ENCODE measurements at regions not wholly inside any gene's neighbourhood (a gene's known extent, or its start where the extent isn't known, plus 50 kb on each side); places are given as distances from the start of the nearest gene placed in this dataset.

GRCh38 chr7:56174875-56175760 is 58.9 kb upstream of the NUPR2 start:
- Histone ChIP-seq H3K27me3 (ENCODE audit: control insufficient read depth in 2 of 2, insufficient read depth in 2 of 2, low read length in 2 of 2) (no peaks in the 10 kb centered on the region), H3K4me3 (replicated peaks in 1 of 3; ENCODE audit: insufficient read depth in 1 of 3, low read depth in 1 of 3, low read length in 3 of 3) (no peak overlapping the region), H3K9me1 (replicated peaks; ENCODE audit: control insufficient read depth, extremely low read depth, insufficient read depth, low read length) (no peaks in the 10 kb centered on the region), H3K9me3 (replicated peaks; ENCODE audit: control insufficient read depth, insufficient read depth, low read length) (peaks cover 3% of the 10 kb centered on the region), H3K9ac (replicated peaks; ENCODE audit: extremely low read depth, insufficient read depth, low read length) (no peak overlapping the region), H3K79me2 (ENCODE audit: control insufficient read depth, insufficient read depth, low read length) (no peaks in the 10 kb centered on the region), H3K4me1 (ENCODE audit: control insufficient read depth, extremely low read depth, insufficient read depth, low read length) (no peaks in the 10 kb centered on the region), H4K20me1 (replicated peaks; ENCODE audit: control insufficient read depth, extremely low read depth, insufficient read depth, low read length) (no peaks in the 10 kb centered on the region), H3K4me2 (ENCODE audit: insufficient read depth, low read length) (no peak overlapping the region), H2AFZ (ENCODE audit: low read depth, low read length) (no peak overlapping the region), H3K36me3 (ENCODE audit: control insufficient read depth in 2 of 2, extremely low read depth in 1 of 2, insufficient read depth in 2 of 2, low read length in 2 of 2) (no peaks in the 10 kb centered on the region), H3K27ac (ENCODE audit: insufficient read depth, low read depth, low read length) (no peak overlapping the region)
- ChIA-PET POLR2A (no interaction called here), CTCF (no interaction called here)
- DNase-seq (ENCODE audit: low read depth, low spot score) (no peak), FAIRE-seq (no peak)
- intact Hi-C loops (cut with micrococcal nuclease): no loop called here
- dilution Hi-C loops (cut with MboI; ENCODE audit: extremely low pct_ligation_motif_present, low sequenced_read_pairs): no loop called here
- no TSS peak for BruUV-seq (replicated peaks)
- TF ChIP-seq MYC (IDR thresholded peaks at IDR 0.05; ENCODE audit: low read depth, low read length): no peak
- TF ChIP-seq EZH2 (IDR thresholded peaks at IDR 0.05; ENCODE audit: borderline replicate concordance, low read depth, low read length, severe bottlenecking): no peak
- no peak for TF ChIP-seq GATA2 (IDR thresholded peaks at IDR 0.05; ENCODE audit: insufficient read depth, insufficient read length, low read depth, low read length)
- no peak for TF ChIP-seq CTCF (IDR thresholded peaks at IDR 0.05; ENCODE audit: extremely low read depth in 1 of 2, insufficient read depth in 1 of 2, low read depth in 1 of 2, low read length in 2 of 2)
- TF ChIP-seq POLR2AphosphoS5 (IDR thresholded peaks at IDR 0.05; ENCODE audit: insufficient read depth, low read depth, low read length): no peak
